ENCODE measurements at regions not wholly inside any gene's neighbourhood (a gene's known extent, or its start where the extent isn't known, plus 50 kb on each side); places are given as distances from the start of the nearest gene placed in this dataset.

GRCh38 chr1:88434836-88435235 lies 249.2 kb upstream of the PKN2 start:
- Histone ChIP-seq H3K36me3 (ENCODE audit: control insufficient read depth in 3 of 3, insufficient read depth in 3 of 3, low read length in 3 of 3) (no peaks in the 10 kb centered on the region), H3K4me3 (ENCODE audit: low read length in 3 of 3) (no peak overlapping the region), H3K9ac (ENCODE audit: low read depth in 1 of 3, low read length in 3 of 3) (no peak overlapping the region), H3K9me3 (ENCODE audit: control insufficient read depth in 3 of 3, low read length in 3 of 3) (peaks cover 0 to 6% (median 1%) of the 10 kb centered on the region in 3 donors), H3K4me1 (ENCODE audit: control insufficient read depth in 3 of 3, insufficient read depth in 3 of 3, low read length in 3 of 3) (no peaks in the 10 kb centered on the region), H3K27me3 (ENCODE audit: control insufficient read depth in 3 of 3, insufficient read depth in 3 of 3, low read length in 3 of 3) (no peaks in the 10 kb centered on the region), H3K27ac (ENCODE audit: low read depth, low read length) (no peak overlapping the region)

- H3K4me3 ChIP-seq (ENCODE audit: low read length in 3 of 3): no peak overlapping the region
- H3K36me3 ChIP-seq (ENCODE audit: control insufficient read depth in 3 of 3, insufficient read depth in 3 of 3, low read length in 3 of 3): no peaks in the 10 kb centered on the region
- H3K27ac ChIP-seq (ENCODE audit: low read depth, low read length): no peak overlapping the region
- no peaks in the 10 kb centered on the region for H3K4me1 ChIP-seq (ENCODE audit: control insufficient read depth in 3 of 3, insufficient read depth in 3 of 3, low read length in 3 of 3)
- peaks cover 0 to 5% (median 0%) of the 10 kb centered on the region in 3 donors for H3K9me3 ChIP-seq (ENCODE audit: control insufficient read depth in 3 of 3, low read length in 3 of 3)
- H3K9ac ChIP-seq (ENCODE audit: low read depth in 1 of 3, low read length in 3 of 3): no peak overlapping the region
- no peaks in the 10 kb centered on the region for H3K27me3 ChIP-seq (ENCODE audit: control insufficient read depth in 3 of 3, insufficient read depth in 3 of 3, low read length in 3 of 3)
These were observed 243.1 kb upstream of the PKN2 start for GRCh38 chr1:88441022-88441421.

- no peak overlapping the region for H3K4me3 ChIP-seq (ENCODE audit: low read length in 3 of 3)
- no peaks in the 10 kb centered on the region for H3K9me3 ChIP-seq (ENCODE audit: control insufficient read depth in 3 of 3, low read length in 3 of 3)
- no peak overlapping the region for H3K9ac ChIP-seq (ENCODE audit: low read depth in 1 of 3, low read length in 3 of 3)
- no peaks in the 10 kb centered on the region for H3K4me1 ChIP-seq (ENCODE audit: control insufficient read depth in 3 of 3, insufficient read depth in 3 of 3, low read length in 3 of 3)
- H3K27ac ChIP-seq (ENCODE audit: low read depth, low read length): no peak overlapping the region
- no peaks in the 10 kb centered on the region for H3K27me3 ChIP-seq (ENCODE audit: control insufficient read depth in 3 of 3, insufficient read depth in 3 of 3, low read length in 3 of 3)
- H3K36me3 ChIP-seq (ENCODE audit: control insufficient read depth in 3 of 3, insufficient read depth in 3 of 3, low read length in 3 of 3): no peaks in the 10 kb centered on the region
These were observed 232.2 kb upstream of the PKN2 start for GRCh38 chr1:88451856-88452255.

- Histone ChIP-seq H3K27me3 (ENCODE audit: control insufficient read depth in 3 of 3, insufficient read depth in 3 of 3, low read length in 3 of 3) (no peaks in the 10 kb centered on the region), H3K9ac (ENCODE audit: low read depth in 1 of 3, low read length in 3 of 3) (no peak overlapping the region), H3K9me3 (ENCODE audit: control insufficient read depth in 3 of 3, low read length in 3 of 3) (no peaks in the 10 kb centered on the region), H3K27ac (ENCODE audit: low read depth, low read length) (no peak overlapping the region), H3K36me3 (ENCODE audit: control insufficient read depth in 3 of 3, insufficient read depth in 3 of 3, low read length in 3 of 3) (no peaks in the 10 kb centered on the region), H3K4me3 (ENCODE audit: low read length in 3 of 3) (no peak overlapping the region), H3K4me1 (ENCODE audit: control insufficient read depth in 3 of 3, insufficient read depth in 3 of 3, low read length in 3 of 3) (no peaks in the 10 kb centered on the region)
These were observed 230.8 kb upstream of the PKN2 start for GRCh38 chr1:88453295-88453694.

- H3K4me3 ChIP-seq (ENCODE audit: low read length in 3 of 3): no peak overlapping the region
- H3K9ac ChIP-seq (ENCODE audit: low read depth in 1 of 3, low read length in 3 of 3): no peak overlapping the region
- no peaks in the 10 kb centered on the region for H3K36me3 ChIP-seq (ENCODE audit: control insufficient read depth in 3 of 3, insufficient read depth in 3 of 3, low read length in 3 of 3)
- H3K27ac ChIP-seq (ENCODE audit: low read depth, low read length): no peak overlapping the region
- H3K4me1 ChIP-seq (ENCODE audit: control insufficient read depth in 3 of 3, insufficient read depth in 3 of 3, low read length in 3 of 3): no peaks in the 10 kb centered on the region
- H3K9me3 ChIP-seq (ENCODE audit: control insufficient read depth in 3 of 3, low read length in 3 of 3): no peaks in the 10 kb centered on the region
- peaks cover 0 to 1% (median 1%) of the 10 kb centered on the region in 3 donors for H3K27me3 ChIP-seq (ENCODE audit: control insufficient read depth in 3 of 3, insufficient read depth in 3 of 3, low read length in 3 of 3)
These were observed 229.3 kb upstream of the PKN2 start for GRCh38 chr1:88454781-88455180.

- no peak overlapping the region for H3K9ac ChIP-seq (ENCODE audit: low read depth in 1 of 3, low read length in 3 of 3)
- no peak overlapping the region for H3K27ac ChIP-seq (ENCODE audit: low read depth, low read length)
- H3K9me3 ChIP-seq (ENCODE audit: control insufficient read depth in 3 of 3, low read length in 3 of 3): no peaks in the 10 kb centered on the region
- H3K4me1 ChIP-seq (ENCODE audit: control insufficient read depth in 3 of 3, insufficient read depth in 3 of 3, low read length in 3 of 3): no peaks in the 10 kb centered on the region
- H3K27me3 ChIP-seq (ENCODE audit: control insufficient read depth in 3 of 3, insufficient read depth in 3 of 3, low read length in 3 of 3): peaks cover 0 to 3% (median 3%) of the 10 kb centered on the region in 3 donors
- H3K36me3 ChIP-seq (ENCODE audit: control insufficient read depth in 3 of 3, insufficient read depth in 3 of 3, low read length in 3 of 3): no peaks in the 10 kb centered on the region
- H3K4me3 ChIP-seq (ENCODE audit: low read length in 3 of 3): no peak overlapping the region
These were observed 228.3 kb upstream of the PKN2 start for GRCh38 chr1:88455621-88456256.

GRCh38 chr1:88457197-88457596 lies 226.9 kb upstream of the PKN2 start:
- Histone ChIP-seq H3K9me3 (ENCODE audit: control insufficient read depth in 3 of 3, low read length in 3 of 3) (no peaks in the 10 kb centered on the region), H3K27me3 (ENCODE audit: control insufficient read depth in 3 of 3, insufficient read depth in 3 of 3, low read length in 3 of 3) (peaks cover 0 to 9% (median 3%) of the 10 kb centered on the region in 3 donors), H3K9ac (ENCODE audit: low read depth in 1 of 3, low read length in 3 of 3) (no peak overlapping the region), H3K4me3 (ENCODE audit: low read length in 3 of 3) (no peak overlapping the region), H3K36me3 (ENCODE audit: control insufficient read depth in 3 of 3, insufficient read depth in 3 of 3, low read length in 3 of 3) (no peaks in the 10 kb centered on the region), H3K27ac (ENCODE audit: low read depth, low read length) (no peak overlapping the region), H3K4me1 (ENCODE audit: control insufficient read depth in 3 of 3, insufficient read depth in 3 of 3, low read length in 3 of 3) (no peaks in the 10 kb centered on the region)

GRCh38 chr1:88461007-88461406 lies 223.1 kb upstream of the PKN2 start:
- Histone ChIP-seq H3K36me3 (ENCODE audit: control insufficient read depth in 3 of 3, insufficient read depth in 3 of 3, low read length in 3 of 3) (no peaks in the 10 kb centered on the region), H3K4me1 (ENCODE audit: control insufficient read depth in 3 of 3, insufficient read depth in 3 of 3, low read length in 3 of 3) (no peaks in the 10 kb centered on the region), H3K9me3 (ENCODE audit: control insufficient read depth in 3 of 3, low read length in 3 of 3) (no peaks in the 10 kb centered on the region), H3K27ac (ENCODE audit: low read depth, low read length) (no peak overlapping the region), H3K27me3 (ENCODE audit: control insufficient read depth in 3 of 3, insufficient read depth in 3 of 3, low read length in 3 of 3) (peaks cover 0 to 9% (median 3%) of the 10 kb centered on the region in 3 donors), H3K4me3 (ENCODE audit: low read length in 3 of 3) (no peak overlapping the region), H3K9ac (ENCODE audit: low read depth in 1 of 3, low read length in 3 of 3) (no peak overlapping the region)

- Histone ChIP-seq H3K27ac (ENCODE audit: low read depth, low read length) (no peak overlapping the region), H3K27me3 (ENCODE audit: control insufficient read depth in 3 of 3, insufficient read depth in 3 of 3, low read length in 3 of 3) (peaks cover 0 to 9% (median 3%) of the 10 kb centered on the region in 3 donors), H3K9me3 (ENCODE audit: control insufficient read depth in 3 of 3, low read length in 3 of 3) (no peaks in the 10 kb centered on the region), H3K4me1 (ENCODE audit: control insufficient read depth in 3 of 3, insufficient read depth in 3 of 3, low read length in 3 of 3) (no peaks in the 10 kb centered on the region), H3K9ac (ENCODE audit: low read depth in 1 of 3, low read length in 3 of 3) (peak overlapping the region in 1 of 3 donors; percentile 4), H3K36me3 (ENCODE audit: control insufficient read depth in 3 of 3, insufficient read depth in 3 of 3, low read length in 3 of 3) (no peaks in the 10 kb centered on the region), H3K4me3 (ENCODE audit: low read length in 3 of 3) (peak overlapping the region; percentile 16 to 55 (median 30))
These were observed 222.0 kb upstream of the PKN2 start for GRCh38 chr1:88462096-88462487.

- H3K4me1 ChIP-seq (ENCODE audit: control insufficient read depth in 3 of 3, insufficient read depth in 3 of 3, low read length in 3 of 3): no peaks in the 10 kb centered on the region
- H3K27ac ChIP-seq (ENCODE audit: low read depth, low read length): no peak overlapping the region
These were observed 221.4 kb upstream of the PKN2 start for GRCh38 chr1:88462488-88463261.

More at GRCh38 chr1:88462488-88463261, 221.4 kb upstream of the PKN2 start:
- no peaks in the 10 kb centered on the region for H3K9me3 ChIP-seq (ENCODE audit: control insufficient read depth in 3 of 3, low read length in 3 of 3)
- H3K36me3 ChIP-seq (ENCODE audit: control insufficient read depth in 3 of 3, insufficient read depth in 3 of 3, low read length in 3 of 3): no peaks in the 10 kb centered on the region
- H3K9ac ChIP-seq (ENCODE audit: low read depth in 1 of 3, low read length in 3 of 3): peak overlapping the region in 1 of 3 donors; percentile 27
- H3K27me3 ChIP-seq (ENCODE audit: control insufficient read depth in 3 of 3, insufficient read depth in 3 of 3, low read length in 3 of 3): peaks cover 0 to 9% (median 3%) of the 10 kb centered on the region in 3 donors
- peak overlapping the region; percentile 24 to 55 (median 30) for H3K4me3 ChIP-seq (ENCODE audit: low read length in 3 of 3)

Data from skeletal muscle tissue (tissue), 3 donors.